ENCODE measurements at regions not wholly inside any gene's neighbourhood (a gene's known extent, or its start where the extent isn't known, plus 50 kb on each side); places are given as distances from the start of the nearest gene placed in this dataset.

DNA sequence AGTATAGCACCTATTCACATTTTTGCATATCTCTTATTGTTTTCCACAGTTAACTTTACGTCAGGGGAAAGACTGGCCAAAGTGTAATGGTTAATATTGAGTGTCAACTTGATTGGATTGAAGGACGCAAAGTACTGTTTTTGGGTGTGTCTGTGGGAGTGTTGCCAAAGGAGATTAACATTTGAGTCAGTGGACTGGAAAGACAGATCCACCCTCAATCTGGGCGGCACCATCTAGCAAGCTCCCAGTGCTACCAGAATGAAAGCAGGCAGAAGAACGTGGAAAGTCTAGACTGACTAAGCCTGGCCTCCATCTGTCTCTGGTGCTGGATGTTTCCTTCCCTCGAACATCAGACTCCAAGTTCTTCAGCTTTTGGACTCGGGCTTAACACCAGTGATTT lies 1900.7 kb upstream of the RAG2 start:
- RAD21 ChIA-PET (ENCODE audit: unreplicated experiment): no interaction called here
- Histone ChIP-seq H3K9ac (ENCODE audit: control insufficient read depth, insufficient read depth, low read length) (no peak overlapping the region), H3K27ac (ENCODE audit: control insufficient read depth, insufficient read depth) (no peak overlapping the region), H3K27me3 (replicated peaks in 1 of 2; ENCODE audit: control insufficient read depth in 2 of 2, insufficient read depth in 2 of 2, low read length in 1 of 2) (no peaks in the 10 kb centered on the region), H2AFZ (ENCODE audit: control insufficient read depth, low read depth, low read length) (no peak overlapping the region), H3K4me2 (ENCODE audit: control insufficient read depth, insufficient read depth) (no peak overlapping the region), H4K20me1 (ENCODE audit: control insufficient read depth, insufficient read depth) (no peaks in the 10 kb centered on the region), H3K79me2 (ENCODE audit: control insufficient read depth, insufficient read depth, low read length) (no peaks in the 10 kb centered on the region), H3K4me1 (ENCODE audit: control insufficient read depth, insufficient read depth, low read length) (no peaks in the 10 kb centered on the region), H3K9me3 (replicated peaks; ENCODE audit: control insufficient read depth, insufficient read depth, low read length) (no peaks in the 10 kb centered on the region), H3K36me3 (ENCODE audit: control insufficient read depth in 2 of 2, insufficient read depth in 2 of 2, low read length in 1 of 2) (no peaks in the 10 kb centered on the region), H3K4me3 (no peak overlapping the region)
- ATAC-seq (no peak), DNase-seq (ENCODE audit: low read depth, low spot score) (no peak), FAIRE-seq (no peak)
- POLR2A ChIA-PET: no interaction called here
- SMC1A ChIA-PET (ENCODE audit: uncharacterized antibody, unreplicated experiment): no interaction called here
- no TSS peak for BruUV-seq (replicated peaks)
- no peak for TF ChIP-seq TBL1XR1 (IDR thresholded peaks at IDR 0.05; ENCODE audit: low read depth, low read length)
- TF ChIP-seq, protein P1, sequence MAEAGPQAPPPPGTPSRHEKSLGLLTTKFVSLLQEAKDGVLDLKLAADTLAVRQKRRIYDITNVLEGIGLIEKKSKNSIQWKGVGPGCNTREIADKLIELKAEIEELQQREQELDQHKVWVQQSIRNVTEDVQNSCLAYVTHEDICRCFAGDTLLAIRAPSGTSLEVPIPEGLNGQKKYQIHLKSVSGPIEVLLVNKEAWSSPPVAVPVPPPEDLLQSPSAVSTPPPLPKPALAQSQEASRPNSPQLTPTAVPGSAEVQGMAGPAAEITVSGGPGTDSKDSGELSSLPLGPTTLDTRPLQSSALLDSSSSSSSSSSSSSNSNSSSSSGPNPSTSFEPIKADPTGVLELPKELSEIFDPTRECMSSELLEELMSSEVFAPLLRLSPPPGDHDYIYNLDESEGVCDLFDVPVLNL (IDR thresholded peaks at IDR 0.05; ENCODE audit: low read depth, low read length): no peak
- TF ChIP-seq, protein P2, sequence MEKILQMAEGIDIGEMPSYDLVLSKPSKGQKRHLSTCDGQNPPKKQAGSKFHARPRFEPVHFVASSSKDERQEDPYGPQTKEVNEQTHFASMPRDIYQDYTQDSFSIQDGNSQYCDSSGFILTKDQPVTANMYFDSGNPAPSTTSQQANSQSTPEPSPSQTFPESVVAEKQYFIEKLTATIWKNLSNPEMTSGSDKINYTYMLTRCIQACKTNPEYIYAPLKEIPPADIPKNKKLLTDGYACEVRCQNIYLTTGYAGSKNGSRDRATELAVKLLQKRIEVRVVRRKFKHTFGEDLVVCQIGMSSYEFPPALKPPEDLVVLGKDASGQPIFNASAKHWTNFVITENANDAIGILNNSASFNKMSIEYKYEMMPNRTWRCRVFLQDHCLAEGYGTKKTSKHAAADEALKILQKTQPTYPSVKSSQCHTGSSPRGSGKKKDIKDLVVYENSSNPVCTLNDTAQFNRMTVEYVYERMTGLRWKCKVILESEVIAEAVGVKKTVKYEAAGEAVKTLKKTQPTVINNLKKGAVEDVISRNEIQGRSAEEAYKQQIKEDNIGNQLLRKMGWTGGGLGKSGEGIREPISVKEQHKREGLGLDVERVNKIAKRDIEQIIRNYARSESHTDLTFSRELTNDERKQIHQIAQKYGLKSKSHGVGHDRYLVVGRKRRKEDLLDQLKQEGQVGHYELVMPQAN (conservative IDR thresholded peaks at IDR 0.05): no peak
- TF ChIP-seq MYC (IDR thresholded peaks at IDR 0.05; ENCODE audit: insufficient read depth, insufficient read length, insufficient replicate concordance, low read length, severe bottlenecking): no peak
- no peak for TF ChIP-seq HDGF (IDR thresholded peaks at IDR 0.05)
- TF ChIP-seq, protein P3, sequence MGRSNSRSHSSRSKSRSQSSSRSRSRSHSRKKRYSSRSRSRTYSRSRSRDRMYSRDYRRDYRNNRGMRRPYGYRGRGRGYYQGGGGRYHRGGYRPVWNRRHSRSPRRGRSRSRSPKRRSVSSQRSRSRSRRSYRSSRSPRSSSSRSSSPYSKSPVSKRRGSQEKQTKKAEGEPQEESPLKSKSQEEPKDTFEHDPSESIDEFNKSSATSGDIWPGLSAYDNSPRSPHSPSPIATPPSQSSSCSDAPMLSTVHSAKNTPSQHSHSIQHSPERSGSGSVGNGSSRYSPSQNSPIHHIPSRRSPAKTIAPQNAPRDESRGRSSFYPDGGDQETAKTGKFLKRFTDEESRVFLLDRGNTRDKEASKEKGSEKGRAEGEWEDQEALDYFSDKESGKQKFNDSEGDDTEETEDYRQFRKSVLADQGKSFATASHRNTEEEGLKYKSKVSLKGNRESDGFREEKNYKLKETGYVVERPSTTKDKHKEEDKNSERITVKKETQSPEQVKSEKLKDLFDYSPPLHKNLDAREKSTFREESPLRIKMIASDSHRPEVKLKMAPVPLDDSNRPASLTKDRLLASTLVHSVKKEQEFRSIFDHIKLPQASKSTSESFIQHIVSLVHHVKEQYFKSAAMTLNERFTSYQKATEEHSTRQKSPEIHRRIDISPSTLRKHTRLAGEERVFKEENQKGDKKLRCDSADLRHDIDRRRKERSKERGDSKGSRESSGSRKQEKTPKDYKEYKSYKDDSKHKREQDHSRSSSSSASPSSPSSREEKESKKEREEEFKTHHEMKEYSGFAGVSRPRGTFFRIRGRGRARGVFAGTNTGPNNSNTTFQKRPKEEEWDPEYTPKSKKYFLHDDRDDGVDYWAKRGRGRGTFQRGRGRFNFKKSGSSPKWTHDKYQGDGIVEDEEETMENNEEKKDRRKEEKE (IDR thresholded peaks at IDR 0.05): no peak
- TF ChIP-seq POLR2A (IDR thresholded peaks at IDR 0.05; ENCODE audit: low read depth, low read length): no peak
- no peak for TF ChIP-seq ZBED1 (IDR thresholded peaks at IDR 0.05; ENCODE audit: borderline replicate concordance)
- TF ChIP-seq WRNIP1 (IDR thresholded peaks at IDR 0.05; ENCODE audit: borderline replicate concordance, low read depth, low read length): no peak
- TF ChIP-seq, protein P4, sequence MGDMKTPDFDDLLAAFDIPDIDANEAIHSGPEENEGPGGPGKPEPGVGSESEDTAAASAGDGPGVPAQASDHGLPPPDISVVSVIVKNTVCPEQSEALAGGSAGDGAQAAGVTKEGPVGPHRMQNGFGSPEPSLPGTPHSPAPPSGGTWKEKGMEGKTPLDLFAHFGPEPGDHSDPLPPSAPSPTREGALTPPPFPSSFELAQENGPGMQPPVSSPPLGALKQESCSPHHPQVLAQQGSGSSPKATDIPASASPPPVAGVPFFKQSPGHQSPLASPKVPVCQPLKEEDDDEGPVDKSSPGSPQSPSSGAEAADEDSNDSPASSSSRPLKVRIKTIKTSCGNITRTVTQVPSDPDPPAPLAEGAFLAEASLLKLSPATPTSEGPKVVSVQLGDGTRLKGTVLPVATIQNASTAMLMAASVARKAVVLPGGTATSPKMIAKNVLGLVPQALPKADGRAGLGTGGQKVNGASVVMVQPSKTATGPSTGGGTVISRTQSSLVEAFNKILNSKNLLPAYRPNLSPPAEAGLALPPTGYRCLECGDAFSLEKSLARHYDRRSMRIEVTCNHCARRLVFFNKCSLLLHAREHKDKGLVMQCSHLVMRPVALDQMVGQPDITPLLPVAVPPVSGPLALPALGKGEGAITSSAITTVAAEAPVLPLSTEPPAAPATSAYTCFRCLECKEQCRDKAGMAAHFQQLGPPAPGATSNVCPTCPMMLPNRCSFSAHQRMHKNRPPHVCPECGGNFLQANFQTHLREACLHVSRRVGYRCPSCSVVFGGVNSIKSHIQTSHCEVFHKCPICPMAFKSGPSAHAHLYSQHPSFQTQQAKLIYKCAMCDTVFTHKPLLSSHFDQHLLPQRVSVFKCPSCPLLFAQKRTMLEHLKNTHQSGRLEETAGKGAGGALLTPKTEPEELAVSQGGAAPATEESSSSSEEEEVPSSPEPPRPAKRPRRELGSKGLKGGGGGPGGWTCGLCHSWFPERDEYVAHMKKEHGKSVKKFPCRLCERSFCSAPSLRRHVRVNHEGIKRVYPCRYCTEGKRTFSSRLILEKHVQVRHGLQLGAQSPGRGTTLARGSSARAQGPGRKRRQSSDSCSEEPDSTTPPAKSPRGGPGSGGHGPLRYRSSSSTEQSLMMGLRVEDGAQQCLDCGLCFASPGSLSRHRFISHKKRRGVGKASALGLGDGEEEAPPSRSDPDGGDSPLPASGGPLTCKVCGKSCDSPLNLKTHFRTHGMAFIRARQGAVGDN (IDR thresholded peaks at IDR 0.05): no peak
- TF ChIP-seq KDM1A (IDR thresholded peaks at IDR 0.05; ENCODE audit: borderline replicate concordance): no peak
- TF ChIP-seq POLR2AphosphoS2 (IDR thresholded peaks at IDR 0.05; ENCODE audit: low read depth, low read length): no peak
- in situ Hi-C loops (cut with MboI) (no loop called here), intact Hi-C loops (cut with micrococcal nuclease; ENCODE audit: unreplicated experiment) (no loop called here)
- CTCF ChIA-PET: no interaction called here
- WGBS (ENCODE audit: insufficient coverage, insufficient replicate concordance, low lambda C conversion rate, missing lambda C conversion rate): 13% methylated on average over 6 of the region's 6 CpGs

All from GM12878 (cell line).